SH-SY5Y (cell line): ENCODE measurements at regions not wholly inside any gene's neighbourhood (a gene's known extent, or its start where the extent isn't known, plus 50 kb on each side); places are given as distances from the start of the nearest gene placed in this dataset.

Experiments
- GATA2 ChIP-seq: IDR thresholded peaks from 2 replicates; pipeline ENCODE4 v1.6.1; 2011; ENCODE audit warnings: mild to moderate bottlenecking, low read depth, low read length
- GATA3 ChIP-seq: IDR thresholded peaks from 2 replicates; pipeline ENCODE4 v1.6.1; 2011; ENCODE audit warnings: low read depth, mild to moderate bottlenecking, low read length, moderate library complexity

GRCh38 chr9:105880517-105880916 is 186.2 kb downstream of the TMEM38B start:
- TF ChIP-seq GATA2, result no peak
- no peak for TF ChIP-seq GATA3
